ENCODE measurements at regions not wholly inside any gene's neighbourhood (a gene's known extent, or its start where the extent isn't known, plus 50 kb on each side); places are given as distances from the start of the nearest gene placed in this dataset.

DNA sequence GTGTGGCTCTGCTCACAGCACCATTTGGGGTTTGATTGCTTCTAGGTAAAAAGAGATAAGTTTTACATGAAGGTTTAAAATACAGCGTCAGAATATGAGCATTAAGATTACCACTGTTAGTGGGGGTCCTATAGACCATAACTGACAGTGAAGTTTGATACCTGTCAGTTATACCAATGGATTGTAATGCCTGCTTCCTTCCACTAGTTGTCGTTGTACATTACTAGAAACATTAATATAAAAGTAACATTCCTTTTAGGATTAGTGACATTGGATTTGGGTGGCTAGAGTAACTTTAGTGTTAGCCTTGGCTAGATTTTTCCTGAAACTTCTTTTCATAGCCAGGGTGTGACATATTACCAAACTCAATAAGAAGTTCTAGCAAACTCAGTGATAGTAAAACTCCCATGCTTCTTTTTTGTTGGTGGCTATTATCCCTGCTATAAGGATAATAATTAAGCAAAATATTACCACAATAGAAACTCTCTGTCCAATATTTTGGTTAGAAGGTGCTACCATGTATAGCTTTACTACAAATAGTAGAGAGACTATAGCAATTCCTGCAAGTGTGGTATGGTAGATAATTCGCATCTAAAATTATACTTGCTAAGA lies 57.1 kb downstream of the FAM181B start:
- intact Hi-C loops (cut with DNase I), result no loop called here
- Histone ChIP-seq H3K4me1 (ENCODE audit: control insufficient read depth, insufficient read depth, low read length) (no peaks in the 10 kb centered on the region), H3K4me3 (ENCODE audit: low read length) (no peak overlapping the region), H3K9me3 (ENCODE audit: control insufficient read depth, low read length) (no peaks in the 10 kb centered on the region), H3K27ac (ENCODE audit: low read length) (no peak overlapping the region), H3K27me3 (ENCODE audit: control insufficient read depth, insufficient read depth) (no peaks in the 10 kb centered on the region)
- no peak for DNase-seq
- no peak for ATAC-seq
- WGBS, result 56% methylated on average over 3 of the region's 3 CpGs

DNA sequence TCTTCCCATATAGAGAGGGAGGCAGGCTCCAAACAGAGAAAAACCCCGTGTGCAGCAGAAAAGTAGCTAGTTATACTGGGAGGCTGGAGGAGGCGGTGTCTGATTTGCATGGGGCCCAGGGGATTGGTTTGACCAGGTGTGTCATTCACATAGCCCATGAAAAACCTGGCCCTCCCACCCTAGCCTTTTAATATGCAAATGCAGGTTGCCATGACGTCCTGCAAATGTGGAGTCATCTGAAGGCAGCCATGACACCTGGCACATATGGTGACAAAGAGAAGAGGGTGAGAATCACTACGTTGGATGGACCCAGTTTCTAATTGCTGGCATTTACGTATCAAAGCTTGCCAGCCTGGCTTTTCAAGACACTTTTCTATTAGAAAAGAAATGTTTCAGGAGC lies 57.8 kb downstream of the FAM181B start:
- intact Hi-C loops (cut with DNase I), result no loop called here
- H3K27me3 ChIP-seq (ENCODE audit: control insufficient read depth, insufficient read depth), result no peaks in the 10 kb centered on the region
- no peak overlapping the region for H3K4me3 ChIP-seq (ENCODE audit: low read length)
- no peak overlapping the region for H3K27ac ChIP-seq (ENCODE audit: low read length)
- ATAC-seq (no peak), DNase-seq (no peak)
- H3K9me3 ChIP-seq (ENCODE audit: control insufficient read depth, low read length), result no peaks in the 10 kb centered on the region
- no peaks in the 10 kb centered on the region for H3K4me1 ChIP-seq (ENCODE audit: control insufficient read depth, insufficient read depth, low read length)
- 66% methylated on average over 5 of the region's 5 CpGs for WGBS

DNA sequence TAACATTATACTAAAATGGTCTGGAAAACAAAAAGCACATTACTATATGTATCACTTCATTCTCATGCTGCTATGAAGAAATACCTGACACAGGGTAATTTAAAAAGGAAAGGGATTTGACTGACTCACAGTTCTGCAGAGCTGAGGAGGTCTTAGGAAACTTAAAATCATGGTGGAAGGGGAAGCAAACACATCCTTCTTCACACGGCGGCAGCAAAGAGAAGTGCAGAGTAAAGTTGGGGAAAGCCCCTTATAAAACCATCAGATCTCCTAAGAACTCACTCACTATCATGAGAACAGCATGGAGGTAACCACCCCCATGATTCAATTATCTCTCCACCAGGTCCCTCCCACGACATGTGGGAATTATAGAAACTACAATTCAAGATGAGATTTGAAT lies 60.0 kb downstream of the FAM181B start:
- Histone ChIP-seq H3K4me3 (ENCODE audit: low read length) (no peak overlapping the region), H3K4me1 (ENCODE audit: control insufficient read depth, insufficient read depth, low read length) (no peaks in the 10 kb centered on the region), H3K27ac (ENCODE audit: low read length) (no peak overlapping the region), H3K9me3 (ENCODE audit: control insufficient read depth, low read length) (no peaks in the 10 kb centered on the region), H3K27me3 (ENCODE audit: control insufficient read depth, insufficient read depth) (no peaks in the 10 kb centered on the region)
- intact Hi-C loops (cut with DNase I), result no loop called here
- no peak for DNase-seq
- 69% methylated on average over 3 of the region's 3 CpGs for WGBS
- ATAC-seq, result no peak

DNA sequence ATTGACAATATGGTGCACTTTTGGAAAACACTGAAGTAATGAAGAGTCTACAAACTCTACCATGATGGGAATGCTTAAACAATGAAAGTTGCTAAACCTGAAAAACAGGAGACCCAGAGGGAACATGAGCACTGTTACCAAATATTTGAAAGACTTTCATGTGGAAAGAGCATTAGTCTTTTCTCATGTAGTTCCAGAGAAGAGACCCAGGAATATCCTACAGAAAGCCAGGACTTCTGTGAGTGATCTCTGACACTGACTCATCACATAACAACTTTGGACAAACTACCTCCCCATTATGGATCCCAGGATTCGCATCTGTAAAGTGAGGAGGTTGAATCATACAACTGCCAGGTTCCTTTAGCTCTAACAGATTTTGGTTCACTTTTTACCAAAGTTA lies 62.2 kb downstream of the FAM181B start:
- DNase-seq, result no peak
- 77% methylated on average over 1 of the region's 1 CpG for WGBS
- intact Hi-C loops (cut with DNase I), result no loop called here
- Histone ChIP-seq H3K4me3 (ENCODE audit: low read length) (no peak overlapping the region), H3K27ac (ENCODE audit: low read length) (no peak overlapping the region), H3K27me3 (ENCODE audit: control insufficient read depth, insufficient read depth) (no peaks in the 10 kb centered on the region), H3K9me3 (ENCODE audit: control insufficient read depth, low read length) (no peaks in the 10 kb centered on the region), H3K4me1 (ENCODE audit: control insufficient read depth, insufficient read depth, low read length) (no peaks in the 10 kb centered on the region)
- no peak for ATAC-seq

DNA sequence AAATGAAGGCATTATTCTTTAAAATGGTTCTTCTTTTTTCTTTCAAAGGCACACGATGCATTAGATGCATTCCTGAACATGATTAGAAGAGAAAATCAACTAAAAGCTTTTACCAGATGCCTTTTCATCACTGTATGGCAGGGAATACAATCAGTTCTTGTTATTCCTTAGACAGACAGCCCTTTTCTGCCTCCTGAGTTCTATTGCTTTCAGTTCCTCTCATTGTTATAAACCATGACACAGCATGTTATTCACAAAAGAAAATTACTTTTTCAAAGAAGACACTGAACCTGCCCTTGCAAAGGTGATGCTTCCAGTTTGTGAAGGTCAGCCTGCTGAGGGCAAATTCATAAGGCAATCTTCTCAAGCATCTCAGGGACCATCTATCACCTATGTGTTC lies 70.1 kb downstream of the FAM181B start:
- no peak for DNase-seq
- 43% methylated on average over 1 of the region's 1 CpG for WGBS

DNA sequence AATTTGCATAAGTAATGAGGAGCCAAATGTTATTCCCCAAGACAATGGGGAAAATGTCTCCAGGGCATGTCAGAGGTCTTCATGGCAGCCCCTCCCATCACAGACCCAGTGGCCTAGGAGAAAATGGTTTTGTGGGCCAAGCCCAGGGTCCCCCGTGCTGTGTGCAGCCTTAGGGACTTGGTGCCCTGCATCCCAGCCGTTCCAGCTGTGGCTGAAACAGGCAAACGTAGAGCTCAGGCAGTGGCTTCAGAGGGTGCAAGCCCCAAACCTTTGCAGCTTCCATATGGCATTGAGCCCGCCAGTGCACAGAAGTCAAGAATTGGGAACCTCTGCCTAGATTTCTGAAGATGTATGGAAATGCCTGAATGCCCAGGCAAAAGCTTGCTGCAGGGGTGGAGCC lies 79.9 kb downstream of the FAM181B start:
- Histone ChIP-seq H3K27ac (ENCODE audit: low read length) (no peak overlapping the region), H3K9me3 (ENCODE audit: control insufficient read depth, low read length) (no peaks in the 10 kb centered on the region), H3K27me3 (ENCODE audit: control insufficient read depth, insufficient read depth) (no peaks in the 10 kb centered on the region), H3K4me1 (ENCODE audit: control insufficient read depth, insufficient read depth, low read length) (no peaks in the 10 kb centered on the region), H3K4me3 (ENCODE audit: low read length) (no peak overlapping the region)
- DNase-seq, result no peak
- WGBS, result 77% methylated on average over 4 of the region's 4 CpGs
- ATAC-seq, result no peak
- intact Hi-C loops (cut with DNase I), result no loop called here

More for the DNA sequence above, 70.1 kb downstream of the FAM181B start:
- H3K27me3 ChIP-seq (ENCODE audit: control insufficient read depth, insufficient read depth), result no peaks in the 10 kb centered on the region
- H3K27ac ChIP-seq (ENCODE audit: low read length), result no peak overlapping the region
- no peak overlapping the region for H3K4me3 ChIP-seq (ENCODE audit: low read length)
- no peak for ATAC-seq
- H3K9me3 ChIP-seq (ENCODE audit: control insufficient read depth, low read length), result no peaks in the 10 kb centered on the region
- intact Hi-C loops (cut with DNase I), result no loop called here
- no peaks in the 10 kb centered on the region for H3K4me1 ChIP-seq (ENCODE audit: control insufficient read depth, insufficient read depth, low read length)

DNA sequence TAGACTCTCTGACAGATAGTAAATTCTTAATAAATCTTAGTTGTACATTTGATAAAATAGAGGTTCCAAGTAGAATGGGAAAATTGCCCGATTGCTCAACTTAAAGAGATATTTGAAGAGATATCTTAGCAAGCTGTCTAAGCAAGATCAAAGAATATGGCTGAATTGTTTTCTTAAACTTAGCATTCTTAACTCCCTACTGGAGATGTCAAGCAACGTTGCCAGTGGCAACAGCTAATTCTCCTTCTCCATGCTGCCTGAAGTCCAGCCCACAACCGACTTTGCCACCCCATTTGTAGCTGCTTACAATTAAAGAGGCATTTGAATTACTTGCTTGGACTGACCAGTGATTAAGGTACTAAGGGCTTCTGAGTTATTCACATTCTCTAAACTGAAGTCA lies 94.4 kb downstream of the FAM181B start:
- 53% methylated on average over 3 of the region's 3 CpGs for WGBS
- Histone ChIP-seq H3K4me3 (ENCODE audit: low read length) (no peak overlapping the region), H3K27me3 (ENCODE audit: control insufficient read depth, insufficient read depth) (peaks cover 4% of the 10 kb centered on the region), H3K9me3 (ENCODE audit: control insufficient read depth, low read length) (no peaks in the 10 kb centered on the region), H3K27ac (ENCODE audit: low read length) (no peak overlapping the region), H3K4me1 (ENCODE audit: control insufficient read depth, insufficient read depth, low read length) (no peaks in the 10 kb centered on the region)
- intact Hi-C loops (cut with DNase I), result no loop called here
- DNase-seq (no peak), ATAC-seq (no peak)

DNA sequence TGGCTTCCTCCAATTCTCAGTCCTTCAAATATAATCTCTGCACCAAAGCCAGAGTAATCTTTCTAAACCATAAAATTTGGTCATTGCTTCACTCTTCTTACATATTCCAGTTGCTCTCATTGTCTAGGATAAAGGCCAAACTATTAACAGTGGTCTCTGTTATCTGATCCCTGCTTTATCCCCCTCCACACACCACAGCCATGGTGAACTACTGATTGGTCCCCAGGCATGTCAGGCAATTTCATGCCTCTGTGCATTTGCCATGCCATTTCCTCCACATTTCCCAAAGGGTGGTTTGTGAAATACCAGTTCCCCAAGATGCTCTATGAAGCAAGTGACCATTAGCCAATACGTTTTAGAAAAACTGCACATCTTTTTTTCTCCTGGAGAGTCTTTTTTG lies 97.0 kb downstream of the FAM181B start:
- WGBS, result 49% methylated on average over 1 of the region's 1 CpG
- Histone ChIP-seq H3K9me3 (ENCODE audit: control insufficient read depth, low read length) (no peaks in the 10 kb centered on the region), H3K4me1 (ENCODE audit: control insufficient read depth, insufficient read depth, low read length) (no peaks in the 10 kb centered on the region), H3K27ac (ENCODE audit: low read length) (no peak overlapping the region), H3K4me3 (ENCODE audit: low read length) (no peak overlapping the region), H3K27me3 (ENCODE audit: control insufficient read depth, insufficient read depth) (peaks cover 4% of the 10 kb centered on the region)
- ATAC-seq, result no peak
- no peak for DNase-seq
- intact Hi-C loops (cut with DNase I), result no loop called here

DNA sequence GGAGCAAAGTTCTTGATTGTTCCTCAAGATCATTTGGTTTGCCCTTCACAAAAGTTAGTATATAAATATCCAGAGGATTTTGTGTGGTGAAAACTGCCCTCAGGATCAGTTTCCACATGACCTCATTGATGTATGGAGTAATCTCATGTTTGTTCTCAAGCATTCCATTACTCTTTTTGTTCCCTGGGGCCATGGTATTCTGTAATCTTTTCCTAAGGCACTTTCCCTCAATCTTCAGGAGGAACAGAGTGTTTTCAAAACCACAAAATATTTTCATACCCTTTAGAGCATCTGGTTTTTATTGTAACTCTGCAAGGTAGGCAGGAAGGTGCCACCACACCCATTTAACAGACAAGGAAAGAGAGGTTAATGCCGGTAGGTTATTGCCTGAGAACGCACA lies 99.6 kb downstream of the FAM181B start:
- Histone ChIP-seq H3K4me1 (ENCODE audit: control insufficient read depth, insufficient read depth, low read length) (no peaks in the 10 kb centered on the region), H3K27ac (ENCODE audit: low read length) (no peak overlapping the region), H3K9me3 (ENCODE audit: control insufficient read depth, low read length) (no peaks in the 10 kb centered on the region), H3K4me3 (ENCODE audit: low read length) (no peak overlapping the region), H3K27me3 (ENCODE audit: control insufficient read depth, insufficient read depth) (peaks cover 4% of the 10 kb centered on the region)
- 96% methylated on average over 2 of the region's 2 CpGs for WGBS
- no peak for ATAC-seq
- no peak for DNase-seq
- intact Hi-C loops (cut with DNase I), result no loop called here

DNA sequence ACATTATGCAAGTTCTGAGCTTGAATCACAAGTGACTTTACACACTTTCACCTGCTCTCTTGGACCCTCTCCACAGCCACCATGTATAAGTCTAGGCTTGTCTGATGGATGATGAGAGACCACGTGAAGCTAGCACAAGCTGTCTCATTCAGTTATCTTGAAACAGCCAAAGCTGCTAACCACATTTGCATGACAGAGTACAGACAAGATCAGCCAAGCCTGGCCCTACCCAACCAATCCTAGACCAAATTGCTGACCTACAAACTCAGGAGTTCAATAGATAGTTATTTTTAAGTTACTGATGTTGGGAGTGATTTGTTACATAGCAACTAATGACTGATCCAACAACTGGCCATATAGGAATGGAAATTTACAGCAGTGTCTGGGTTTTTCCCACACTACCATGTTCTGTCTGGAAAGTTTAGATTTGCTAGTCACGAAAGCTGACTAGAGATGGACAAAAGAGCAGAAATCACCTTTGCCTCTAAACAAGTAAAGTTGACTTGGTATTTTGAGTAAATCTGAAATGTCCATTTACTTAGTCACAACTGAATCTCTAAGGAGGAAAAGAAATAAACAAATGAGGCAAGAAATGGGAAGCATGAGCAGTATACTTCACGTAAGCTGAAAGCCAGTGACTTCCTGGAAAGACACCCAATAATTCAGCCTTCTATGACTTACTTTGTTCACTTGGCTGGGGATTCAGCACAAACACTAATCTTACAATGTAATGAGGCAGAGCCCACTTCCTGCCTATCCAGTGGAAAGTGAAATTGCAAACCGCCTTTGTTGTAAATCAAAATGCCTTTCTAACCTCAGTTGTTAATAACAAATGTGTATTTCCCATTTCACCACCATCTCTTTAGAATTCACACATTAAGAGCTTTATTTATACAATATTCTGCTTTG lies 101.7 kb downstream of the FAM181B start:
- Histone ChIP-seq H3K27me3 (ENCODE audit: control insufficient read depth, insufficient read depth) (no peaks in the 10 kb centered on the region), H3K4me1 (ENCODE audit: control insufficient read depth, insufficient read depth, low read length) (no peaks in the 10 kb centered on the region), H3K4me3 (ENCODE audit: low read length) (no peak overlapping the region), H3K27ac (ENCODE audit: low read length) (no peak overlapping the region), H3K9me3 (ENCODE audit: control insufficient read depth, low read length) (no peaks in the 10 kb centered on the region)
- ATAC-seq (no peak), DNase-seq (no peak)
- intact Hi-C loops (cut with DNase I), result no loop called here
- 53% methylated on average over 4 of the region's 4 CpGs for WGBS

DNA sequence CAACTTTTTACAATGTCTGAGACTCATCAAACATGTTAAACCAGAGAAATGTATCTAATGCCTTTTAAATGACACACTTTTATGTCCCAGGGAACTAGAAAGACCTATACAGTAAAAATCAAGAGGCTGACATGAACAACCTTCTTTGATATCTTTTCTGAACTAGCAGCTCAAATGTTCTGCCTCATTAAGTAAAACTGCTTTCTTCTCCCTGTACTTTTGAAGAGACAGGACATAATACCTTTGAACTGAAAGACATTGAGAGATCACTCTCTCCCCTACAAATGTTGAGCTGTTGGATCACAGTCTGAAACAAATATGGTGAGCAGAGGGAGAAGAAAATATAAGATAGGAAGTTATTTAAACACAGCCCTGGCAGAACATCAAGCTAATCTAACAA lies 123.0 kb downstream of the FAM181B start:
- H3K4me3 ChIP-seq (ENCODE audit: low read length), result no peak overlapping the region
- ATAC-seq (no peak), DNase-seq (no peak)
- intact Hi-C loops (cut with DNase I), result no loop called here
- H3K27me3 ChIP-seq (ENCODE audit: control insufficient read depth, insufficient read depth), result no peaks in the 10 kb centered on the region
- H3K4me1 ChIP-seq (ENCODE audit: control insufficient read depth, insufficient read depth, low read length), result no peaks in the 10 kb centered on the region
- no peak overlapping the region for H3K27ac ChIP-seq (ENCODE audit: low read length)
- H3K9me3 ChIP-seq (ENCODE audit: control insufficient read depth, low read length), result no peaks in the 10 kb centered on the region
